GM23338 (cell line): ENCODE measurements at regions not wholly inside any gene's neighbourhood (a gene's known extent, or its start where the extent isn't known, plus 50 kb on each side); places are given as distances from the start of the nearest gene placed in this dataset.

Experiments used
- ATAC-seq: fragments of 200-7000 bp; cut with Tn5 transposase; 3 replicates; pipeline ENCODE4 v1.9.1; 2020
- DNase-seq: peaks from one replicate; pipeline ENCODE4 v3.0.0-alpha.2; 2015; ENCODE audit warnings: low spot score
- H2AFZ ChIP-seq: fragments of 200-600 bp; sonication (generic); 2 replicates; pipeline ENCODE4 v1.8.0; 2016; ENCODE audit warnings: antibody characterized with exemption, mild to moderate bottlenecking, moderate library complexity
- H3F3A ChIP-seq: fragments of 200-600 bp; sonication (generic); replicated peaks from 2 replicates; pipeline ENCODE4 v1.8.0; 2017; ENCODE audit warnings: antibody characterized with exemption, mixed run types, low read depth
- H3K27ac ChIP-seq: fragments of 200-600 bp; sonication (generic); 2 replicates; pipeline ENCODE4 v1.6.1; 2016; ENCODE audit warnings: low read depth
- H3K27me3 ChIP-seq: fragments of 200-600 bp; sonication (generic); 2 replicates; pipeline ENCODE4 v1.8.0; 2016; ENCODE audit warnings: mild to moderate bottlenecking, mixed run types, moderate library complexity; ENCODE audit not compliant: insufficient read depth
- H3K36me3 ChIP-seq: fragments of 200-600 bp; sonication (generic); 2 replicates; pipeline ENCODE4 v1.8.0; 2016; ENCODE audit warnings: mild to moderate bottlenecking; ENCODE audit not compliant: insufficient read depth
- H3K4me1 ChIP-seq: fragments of 200-600 bp; sonication (generic); 2 replicates; pipeline ENCODE4 v1.8.0; 2016; ENCODE audit warnings: mild to moderate bottlenecking, moderate library complexity; ENCODE audit not compliant: insufficient read depth
- H3K4me2 ChIP-seq: fragments of 200-600 bp; sonication (generic); 2 replicates; pipeline ENCODE4 v1.7.1; 2017; ENCODE audit warnings: mixed run types
- H3K4me3 ChIP-seq: fragments of 200-600 bp; sonication (generic); 2 replicates; pipeline ENCODE4 v1.6.1; 2016; ENCODE audit warnings: mixed run types
- H3K79me2 ChIP-seq: fragments of 200-600 bp; sonication (generic); replicated peaks from 2 replicates; pipeline ENCODE4 v1.8.0; 2017; ENCODE audit warnings: mild to moderate bottlenecking; ENCODE audit not compliant: insufficient read depth
- H3K9me2 ChIP-seq: fragments of 200-600 bp; sonication (generic); 2 replicates; pipeline ENCODE4 v1.8.0; 2017; ENCODE audit not compliant: insufficient read depth
- H4K20me1 ChIP-seq: fragments of 200-600 bp; sonication (generic); replicated peaks from 2 replicates; pipeline ENCODE4 v1.8.0; 2017; ENCODE audit warnings: mild to moderate bottlenecking; ENCODE audit not compliant: insufficient read depth
- H3K27ac Mint-ChIP-seq: 2 replicates; pipeline ENCODE4 v1.8.0; 2020; ENCODE audit warnings: inconsistent platforms, mild to moderate bottlenecking, moderate library complexity, mixed read lengths
- H3K27me3 Mint-ChIP-seq: 3 replicates; pipeline ENCODE4 v1.8.0; 2022; ENCODE audit warnings: low read depth, mild to moderate bottlenecking, moderate library complexity, mixed read lengths, inconsistent platforms; ENCODE audit not compliant: insufficient read depth, poor library complexity
- H3K36me3 Mint-ChIP-seq: 3 replicates; pipeline ENCODE4 v1.8.0; 2021; ENCODE audit warnings: low read depth, mild to moderate bottlenecking, inconsistent platforms, moderate library complexity, mixed read lengths
- H3K4me1 Mint-ChIP-seq: 3 replicates; pipeline ENCODE4 v1.8.0; 2020; ENCODE audit warnings: mild to moderate bottlenecking, inconsistent platforms, mixed read lengths
- H3K4me3 Mint-ChIP-seq: 3 replicates; pipeline ENCODE4 v1.8.0; 2021; ENCODE audit warnings: moderate library complexity, mild to moderate bottlenecking, inconsistent platforms, mixed read lengths
- H3K9me3 Mint-ChIP-seq: 3 replicates; pipeline ENCODE4 v1.8.0; 2020; ENCODE audit warnings: moderate library complexity, mild to moderate bottlenecking, inconsistent platforms, mixed read lengths
- ETS1 ChIP-seq: IDR thresholded peaks from 2 replicates; pipeline ENCODE4 v1.6.1; 2016; ENCODE audit warnings: antibody characterized with exemption
- EZH2phosphoT487 ChIP-seq: fragments of 200-600 bp; sonication (generic); IDR thresholded peaks from one replicate; pipeline ENCODE4 v1.8.1; 2018; ENCODE audit warnings: antibody characterized with exemption; ENCODE audit not compliant: unreplicated experiment
- JUNB ChIP-seq: IDR thresholded peaks from one replicate; pipeline ENCODE4 v1.6.1; 2016; ENCODE audit warnings: antibody characterized with exemption; ENCODE audit not compliant: unreplicated experiment
- NANOG ChIP-seq: IDR thresholded peaks from 2 replicates; pipeline ENCODE4 v1.6.1; 2016; ENCODE audit warnings: antibody characterized with exemption, borderline replicate concordance
- POLR2AphosphoS5 ChIP-seq: IDR thresholded peaks from 2 replicates; pipeline ENCODE4 v1.6.1; 2016; ENCODE audit warnings: antibody characterized with exemption, low read depth
- REST ChIP-seq: IDR thresholded peaks from one replicate; pipeline ENCODE4 v1.6.1; 2018; ENCODE audit warnings: antibody characterized with exemption; ENCODE audit not compliant: unreplicated experiment
- STAT1 ChIP-seq: IDR thresholded peaks from one replicate; pipeline ENCODE4 v1.6.1; 2016; ENCODE audit warnings: antibody characterized with exemption; ENCODE audit not compliant: unreplicated experiment
- ZNF114 ChIP-seq: fragments of 250-450 bp; sonication (Bioruptor Pico); IDR thresholded peaks from 2 replicates; pipeline ENCODE4 v1.5.0; 2020; ENCODE audit warnings: mild to moderate bottlenecking, moderate library complexity
- ZNF331 ChIP-seq: fragments of 250-450 bp; sonication (Bioruptor Pico); IDR thresholded peaks from 2 replicates; pipeline ENCODE4 v1.5.0; 2020; ENCODE audit warnings: low read depth, mild to moderate bottlenecking, moderate library complexity
- ZNF462 ChIP-seq: fragments of 250-450 bp; sonication (Bioruptor Pico); IDR thresholded peaks from 2 replicates; pipeline ENCODE4 v1.5.0; 2020; ENCODE audit warnings: mild to moderate bottlenecking, moderate library complexity

GRCh38 chr6:87824958-87825491 is 123.0 kb upstream of the AKIRIN2 start:
- H3F3A ChIP-seq, result no peaks in the 10 kb centered on the region
- Mint-ChIP-seq H3K4me3 (no peak overlapping the region), H3K4me1 (no peaks in the 10 kb centered on the region), H3K27ac (no peak overlapping the region), H3K36me3 (no peaks in the 10 kb centered on the region; the same call in 2 of the 3 replicates), H3K27me3 (peaks cover 2% of the 10 kb centered on the region), H3K9me3 (no peaks in the 10 kb centered on the region)
- no peaks in the 10 kb centered on the region for H4K20me1 ChIP-seq
- no peaks in the 10 kb centered on the region for H3K4me1 ChIP-seq
- H3K9me2 ChIP-seq, result peaks cover 5% of the 10 kb centered on the region; the same call in 1 of the 2 replicates
- H2AFZ ChIP-seq, result no peak overlapping the region; the same call in 1 of the 2 replicates
- no peak for ATAC-seq
- no peaks in the 10 kb centered on the region for H3K36me3 ChIP-seq
- H3K27ac ChIP-seq, result no peak overlapping the region
- H3K79me2 ChIP-seq, result no peaks in the 10 kb centered on the region
- TF ChIP-seq EZH2phosphoT487 (no peak), STAT1 (no peak), JUNB (no peak), ZNF114 (CRISPR knock-in tag) (no peak), ZNF331 (no peak), ZNF462 (no peak), POLR2AphosphoS5 (no peak), NANOG (no peak), ETS1 (no peak), REST (no peak)
- DNase-seq, result no peak
- H3K4me2 ChIP-seq, result no peak overlapping the region
- H3K4me3 ChIP-seq, result no peak overlapping the region
- H3K27me3 ChIP-seq, result no peaks in the 10 kb centered on the region
